RWPE1 (cell line): ENCODE measurements at regions not wholly inside any gene's neighbourhood (a gene's known extent, or its start where the extent isn't known, plus 50 kb on each side); places are given as distances from the start of the nearest gene placed in this dataset.

ENCODE experiments used
- CTCF ChIA-PET: fragments of 350-600 bp; sonication (Branson Sonifier 250); formaldehyde crosslinking; extraction: SDS; loops from one replicate; lab custom pipeline; 2021; lab: Yijun Ruan, JAX
- POLR2A ChIA-PET: fragments of 400-600 bp; formaldehyde crosslinking; extraction: SDS; loops from one replicate; lab custom pipeline; 2020; ENCODE audit warnings: antibody characterized with exemption; ENCODE audit not compliant: low non-redundant PET; lab: Yijun Ruan, JAX
- DNase-seq: peaks from one replicate; pipeline ENCODE4 v3.0.0; 2012; ENCODE audit warnings: low spot score
- H3K27ac ChIP-seq: fragments of 450-650 bp; 2 replicates; pipeline ENCODE4 v1.5.1; 2017
- CTCF ChIP-seq: fragments of 450-650 bp; conservative IDR thresholded peaks from 2 replicates; pipeline ENCODE4 v1.5.1; 2017; ENCODE audit warnings: low read depth, mild to moderate bottlenecking

- ChIA-PET POLR2A (no interaction called here), CTCF (interaction anchor here (0.5 kb wide), 1 partner anchor 942 kb away, joined by 3 read pairs; no protein-coding TSS in a partner anchor)
- no peak overlapping the region for H3K27ac ChIP-seq
- TF ChIP-seq CTCF, result no peak
- DNase-seq, result no peak
Measured at GRCh38 chr14:97382616-97383226, 585.5 kb downstream of the VRK1 start.

- ChIA-PET CTCF (no interaction called here), POLR2A (no interaction called here)
- no peak for TF ChIP-seq CTCF
- no peak overlapping the region for H3K27ac ChIP-seq
- no peak for DNase-seq
Measured at GRCh38 chr14:97385727-97386126, 588.5 kb downstream of the VRK1 start.

GRCh38 chr14:97387252-97387874 is 590.2 kb downstream of the VRK1 start:
- ChIA-PET CTCF (no interaction called here), POLR2A (no interaction called here)

GRCh38 chr14:97388408-97388807 is 591.2 kb downstream of the VRK1 start:
- CTCF ChIA-PET, result no interaction called here
- no peak overlapping the region for H3K27ac ChIP-seq
- POLR2A ChIA-PET, result no interaction called here
- TF ChIP-seq CTCF, result no peak
- no peak for DNase-seq

More at GRCh38 chr14:97387252-97387874, 590.2 kb downstream of the VRK1 start:
- TF ChIP-seq CTCF, result no peak
- H3K27ac ChIP-seq, result no peak overlapping the region
- no peak for DNase-seq

GRCh38 chr14:97390096-97390724 is 593.0 kb downstream of the VRK1 start:
- CTCF ChIA-PET, result no interaction called here
- POLR2A ChIA-PET, result no interaction called here

More at GRCh38 chr14:97390096-97390724, 593.0 kb downstream of the VRK1 start:
- no peak overlapping the region for H3K27ac ChIP-seq
- no peak for DNase-seq
- no peak for TF ChIP-seq CTCF
